HG02571 (cell line): ENCODE measurements at regions not wholly inside any gene's neighbourhood (a gene's known extent, or its start where the extent isn't known, plus 50 kb on each side); places are given as distances from the start of the nearest gene placed in this dataset.

Source experiments
- ATAC-seq: cut with Tn5 transposase; IDR thresholded peaks from one replicate; pipeline ENCODE4 v1.9.1; 2021; ENCODE audit warnings: mild to moderate bottlenecking, moderate library complexity; ENCODE audit not compliant: unreplicated experiment

DNA sequence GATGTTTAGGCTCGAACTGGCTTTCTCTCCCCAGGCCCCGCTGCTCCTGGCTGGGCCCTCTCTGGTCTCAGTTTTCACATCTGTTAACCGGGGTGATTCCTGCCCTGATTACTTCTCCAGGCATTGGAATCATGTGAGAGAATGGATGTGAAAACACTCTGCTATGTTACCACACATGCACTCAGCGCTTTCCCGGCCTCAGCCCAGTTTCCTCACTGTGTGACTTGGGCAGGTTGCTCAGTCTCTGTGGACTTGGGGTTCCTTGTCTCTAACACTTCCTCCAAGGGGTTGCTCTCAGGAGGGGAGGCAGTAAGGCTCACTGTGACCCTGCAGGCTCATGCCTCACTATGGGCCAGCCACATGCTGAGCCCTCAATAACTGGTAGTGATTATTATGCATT, 230.4 kb upstream of the HS6ST1 start:
- ATAC-seq, result no peak

DNA sequence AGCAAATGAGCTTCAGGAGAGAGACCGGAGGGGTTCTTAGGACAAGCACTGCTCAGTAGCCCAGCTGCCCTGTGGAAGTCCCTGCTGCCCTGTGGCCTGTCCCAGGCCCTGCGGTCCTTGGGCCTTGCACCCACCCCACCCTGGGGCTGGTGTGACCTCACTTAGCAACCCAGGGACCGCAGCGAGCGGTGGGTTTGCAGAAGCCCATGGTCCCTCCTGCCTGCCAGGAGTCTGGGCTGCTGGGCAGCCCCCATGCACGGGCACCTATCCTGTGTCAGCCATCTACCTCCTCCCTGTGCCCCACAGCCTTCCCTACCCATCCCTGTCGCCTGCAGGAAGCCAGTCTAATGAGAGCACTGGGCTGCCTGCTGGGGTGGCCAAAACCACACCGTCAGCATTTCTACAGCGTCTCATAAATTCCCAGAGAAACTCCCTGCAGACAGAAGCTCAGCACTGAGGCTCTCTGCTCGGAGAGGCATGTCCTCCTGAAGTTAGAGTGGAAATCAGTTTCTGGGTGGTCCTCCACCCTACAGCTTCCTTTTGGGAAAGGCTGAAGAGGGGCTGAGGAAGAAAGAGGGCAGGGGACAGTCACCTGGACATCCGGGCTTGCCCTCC, 231.1 kb upstream of the HS6ST1 start:
- no peak for ATAC-seq

DNA sequence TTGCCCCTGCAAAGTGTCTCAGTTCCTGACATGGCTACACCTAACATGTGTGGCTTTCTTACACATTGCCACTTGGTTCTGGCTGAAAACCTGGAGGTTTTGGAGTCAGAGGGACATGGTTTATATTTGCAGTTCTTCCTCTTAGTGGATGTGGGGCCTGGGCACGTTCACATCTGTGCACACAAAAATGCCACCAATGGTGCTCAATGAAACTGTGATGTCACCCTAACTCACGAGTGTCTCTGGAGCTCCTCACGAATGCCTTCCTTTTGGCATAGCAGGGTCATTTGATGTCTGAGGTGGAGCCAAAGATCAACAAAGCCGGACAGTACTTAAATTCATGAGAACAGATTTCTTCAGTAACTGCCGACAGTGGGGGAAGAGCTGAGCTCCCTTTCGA, 231.7 kb upstream of the HS6ST1 start:
- ATAC-seq, result no peak

DNA sequence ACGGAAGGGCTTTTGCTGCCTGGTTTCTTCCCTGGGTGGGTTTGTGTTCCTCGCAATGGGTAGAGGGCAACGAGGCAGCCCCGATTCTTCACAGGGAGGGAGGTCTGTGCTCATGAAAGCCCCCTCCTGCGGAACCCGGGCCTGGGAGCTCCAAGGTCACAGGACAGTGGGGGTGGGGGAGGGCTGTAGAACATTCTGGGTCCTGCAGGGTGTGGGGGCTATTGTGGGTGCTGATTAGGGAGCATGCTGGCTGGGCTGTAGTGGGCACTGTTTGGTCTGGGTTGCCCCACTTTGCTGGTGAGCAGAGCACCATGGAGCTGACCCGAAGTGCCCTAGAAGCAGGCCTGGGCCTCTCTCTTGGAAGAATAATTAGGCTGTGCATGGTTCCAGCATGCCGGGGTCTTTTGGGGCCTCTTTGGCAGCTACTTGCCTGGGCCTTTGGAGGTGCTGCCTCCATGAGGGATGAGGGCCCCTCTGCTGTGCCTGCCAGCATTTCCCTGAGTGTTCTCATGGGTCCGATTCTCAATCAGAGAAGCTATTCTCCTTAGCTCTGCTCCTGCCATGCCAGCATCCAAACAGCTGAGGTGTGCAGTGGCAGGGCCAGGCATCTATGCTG, 232.2 kb upstream of the HS6ST1 start:
- no peak for ATAC-seq

DNA sequence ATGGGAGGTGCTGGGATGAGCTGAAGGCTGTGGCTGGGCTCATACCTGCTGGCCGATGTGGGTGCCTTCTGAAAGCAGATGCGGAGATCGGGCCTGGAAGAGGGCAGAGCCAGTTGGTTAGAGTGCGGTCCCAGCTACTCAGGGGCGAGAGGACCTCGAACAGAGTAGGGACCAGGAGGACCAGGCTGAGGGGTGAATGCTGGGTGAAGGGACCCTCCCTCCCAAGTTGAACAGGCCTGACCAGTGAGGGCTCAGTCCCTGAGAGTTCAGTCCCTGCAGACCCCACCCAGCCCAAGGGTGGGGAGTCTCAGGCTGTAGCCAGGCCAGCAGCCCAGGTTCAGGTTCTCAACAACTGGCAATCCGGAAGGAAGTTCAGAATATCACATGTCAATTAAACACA, 232.8 kb upstream of the HS6ST1 start:
- no peak for ATAC-seq

DNA sequence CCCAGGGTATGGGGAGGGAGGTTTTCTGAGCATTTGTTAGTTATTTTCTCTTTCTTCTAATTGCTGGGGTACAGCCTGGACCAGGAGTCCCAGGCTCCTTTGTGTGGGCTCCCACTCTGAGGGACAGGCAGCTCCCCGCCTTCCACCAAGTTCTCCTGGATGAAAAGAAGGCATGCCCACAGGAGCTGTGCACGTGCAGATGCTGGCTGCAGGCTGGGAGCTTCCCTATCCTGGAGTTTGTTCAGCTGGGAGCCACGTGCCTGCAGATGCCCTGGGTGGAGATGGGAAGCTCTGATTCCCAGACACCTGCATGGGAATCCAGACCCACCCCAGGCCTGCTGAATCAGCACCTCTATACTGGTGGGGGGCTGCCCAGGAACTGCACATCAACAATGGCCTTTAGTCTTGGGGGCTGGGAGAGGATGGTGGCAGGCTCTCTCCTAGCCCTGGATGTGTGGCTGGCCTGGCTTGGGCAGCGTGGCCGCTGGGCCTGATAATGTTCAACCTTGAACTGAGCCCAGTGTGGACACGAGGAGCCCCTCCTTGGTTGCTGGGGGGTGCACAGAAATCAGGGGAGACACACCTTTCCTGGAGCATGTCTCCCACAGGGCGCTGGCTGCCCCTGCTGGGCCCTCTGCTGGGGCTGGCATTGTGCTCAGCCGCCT, 233.6 kb upstream of the HS6ST1 start:
- no peak for ATAC-seq

DNA sequence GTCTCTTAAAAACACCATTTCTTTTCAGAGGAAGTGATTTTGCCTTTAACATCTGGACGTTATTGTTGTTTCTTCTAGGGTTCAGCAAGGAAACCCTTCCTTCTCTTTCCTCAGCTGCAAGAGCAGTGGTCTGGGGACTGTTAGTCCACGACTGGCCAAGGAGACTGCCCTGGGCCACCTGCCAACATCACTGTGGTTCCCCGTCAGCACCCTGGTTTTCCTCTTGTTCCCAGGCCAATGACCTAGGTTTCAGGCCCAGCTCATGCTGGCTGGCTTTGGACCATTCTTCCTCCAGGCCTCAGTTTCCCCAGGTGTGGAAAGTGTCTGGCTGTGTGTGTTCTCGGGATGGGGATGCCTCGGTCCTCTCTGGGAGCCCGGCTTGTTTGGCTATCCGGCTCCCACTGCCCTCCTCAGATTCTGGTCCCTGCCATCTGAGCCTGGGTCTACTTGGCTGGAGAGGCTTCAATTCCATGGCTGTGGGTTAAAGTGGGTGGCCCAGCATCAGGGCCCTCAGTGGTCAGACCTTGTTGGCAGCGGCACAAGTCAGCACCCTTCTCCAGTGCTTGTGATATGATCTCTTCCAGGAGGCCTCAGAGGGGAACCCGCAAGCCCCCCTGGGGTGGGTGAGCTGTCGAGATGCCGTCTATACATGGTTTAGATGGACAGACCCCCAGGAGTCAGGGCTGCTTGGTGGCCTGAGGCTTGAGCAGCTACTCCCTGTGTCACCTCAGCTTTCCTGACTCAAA, 234.3 kb upstream of the HS6ST1 start:
- ATAC-seq, result no peak

DNA sequence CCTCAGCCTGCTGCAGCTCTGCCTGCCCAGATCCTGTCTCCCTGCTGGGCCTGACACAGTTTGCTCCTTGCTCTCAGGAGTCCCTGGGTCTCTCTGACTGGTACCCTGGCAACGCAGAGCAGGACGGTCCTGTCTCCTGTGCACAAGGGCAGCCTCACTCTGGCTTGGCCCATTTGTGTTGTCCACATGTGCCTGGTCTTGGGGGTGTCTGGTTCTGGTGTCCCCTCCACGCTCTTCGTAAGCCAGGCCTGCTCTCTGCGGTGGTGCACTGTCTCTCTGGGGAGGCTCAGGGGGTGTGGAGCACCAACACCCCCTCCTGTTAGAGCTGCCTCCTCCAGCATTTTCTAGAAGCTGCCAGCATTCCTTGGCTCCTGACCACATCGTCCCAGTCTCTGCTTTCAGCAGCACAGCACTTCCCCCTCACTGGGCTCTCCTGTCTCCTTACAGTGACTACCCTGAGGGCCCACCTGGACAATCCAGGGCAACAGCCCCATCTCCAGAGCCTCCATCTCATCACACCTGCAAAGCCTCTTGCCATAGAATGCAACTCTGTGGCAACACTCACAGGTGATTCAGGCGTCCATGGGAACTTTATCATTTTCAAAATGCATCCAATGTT, 235.6 kb upstream of the HS6ST1 start:
- ATAC-seq, result no peak

DNA sequence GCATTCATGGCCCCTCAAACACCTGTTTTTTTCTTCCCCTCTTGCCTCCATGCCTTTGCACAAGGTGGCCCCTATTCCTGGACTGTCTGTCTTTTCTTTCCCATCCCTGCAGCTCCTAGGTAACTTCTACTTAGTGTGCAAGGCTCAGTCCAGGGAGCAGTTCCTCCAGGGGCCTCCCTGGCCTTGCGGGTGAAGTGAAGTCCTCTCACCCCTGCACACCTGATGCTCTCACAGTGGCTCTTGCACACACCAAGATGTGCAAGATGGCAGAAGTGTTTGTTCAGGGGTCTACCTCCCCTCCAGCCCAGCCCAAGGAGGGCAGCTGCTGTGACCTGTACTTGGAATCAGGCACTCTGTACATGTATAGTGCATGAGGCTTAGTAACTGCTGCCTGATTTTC, 236.8 kb upstream of the HS6ST1 start:
- no peak for ATAC-seq

DNA sequence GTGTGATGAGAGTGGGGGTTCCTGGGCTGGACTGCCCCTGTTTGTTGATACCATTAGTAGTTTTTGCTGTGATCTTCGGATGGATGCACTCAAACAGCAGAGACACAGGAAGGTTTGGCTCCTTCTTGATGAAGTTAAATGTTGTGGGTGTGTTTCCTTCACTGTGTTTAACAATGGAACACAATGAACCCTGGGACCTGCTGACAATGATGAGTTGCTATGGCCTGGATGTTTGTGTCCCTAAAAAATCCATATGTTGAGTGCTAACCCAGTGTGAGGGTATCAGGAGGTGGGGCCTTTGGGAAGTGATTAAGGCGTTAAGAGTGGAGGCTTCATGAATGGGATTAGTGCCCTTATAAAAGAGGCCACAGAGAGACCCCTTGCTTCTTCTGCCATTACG, 237.4 kb upstream of the HS6ST1 start:
- ATAC-seq, result no peak

DNA sequence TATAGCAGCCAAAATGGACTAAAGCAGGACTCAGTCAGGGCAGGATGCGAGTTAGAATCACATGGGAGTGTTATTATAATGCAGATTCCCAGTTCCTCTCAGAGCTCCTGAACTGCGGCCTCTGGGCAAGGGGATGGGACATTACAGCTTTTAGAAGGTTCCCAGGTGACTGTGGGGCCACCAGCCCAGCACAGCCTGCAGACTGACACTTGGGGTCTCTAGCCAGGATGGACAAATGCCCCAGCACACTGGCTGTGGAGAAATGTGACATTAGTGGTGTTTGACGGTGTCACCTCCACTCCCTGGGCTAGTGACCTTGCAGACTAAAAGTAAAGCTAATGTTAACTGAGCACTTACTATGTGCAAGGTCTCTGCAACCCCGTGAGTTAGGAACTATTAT, 238.0 kb upstream of the HS6ST1 start:
- ATAC-seq, result no peak

DNA sequence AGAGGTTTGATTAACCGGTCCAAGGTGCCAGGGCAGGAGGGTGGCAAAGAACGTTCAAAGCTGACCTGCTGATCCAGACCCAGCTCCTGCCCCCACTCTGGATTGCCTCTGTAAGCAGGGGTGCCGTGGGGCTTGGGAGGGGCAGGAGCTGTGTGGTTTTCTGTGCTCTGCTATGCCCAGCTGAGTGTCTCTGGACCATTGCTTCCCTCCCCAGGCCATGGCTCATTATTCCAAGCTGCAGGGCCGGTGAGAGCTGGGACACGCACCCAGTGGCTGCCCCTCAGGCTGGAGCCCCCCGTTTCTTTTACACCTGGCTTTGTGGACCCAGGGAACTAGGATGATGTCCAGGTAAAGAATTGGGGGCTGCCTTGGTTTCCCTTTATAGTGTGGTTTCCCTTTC, 238.4 kb upstream of the HS6ST1 start:
- no peak for ATAC-seq

DNA sequence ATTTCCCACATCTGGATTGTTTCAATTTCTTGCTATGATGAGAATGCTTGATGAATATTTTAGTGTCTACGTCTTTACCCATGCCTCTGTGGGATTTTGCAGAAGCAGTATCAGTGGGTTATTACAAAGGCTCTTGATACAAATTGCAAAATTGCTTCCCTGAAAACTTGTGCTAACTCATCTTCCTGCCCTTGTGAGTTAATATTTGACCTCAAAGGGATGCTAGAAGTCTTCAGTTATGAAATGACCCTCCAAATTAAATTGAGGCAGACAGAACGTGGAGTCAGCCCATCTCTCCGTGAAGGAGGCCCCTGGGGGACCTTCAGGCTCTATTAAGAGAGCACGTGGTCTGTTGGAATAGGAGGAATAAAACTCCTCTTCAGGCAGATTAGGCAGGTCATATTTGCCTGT, 239.2 kb upstream of the HS6ST1 start:
- no peak for ATAC-seq

DNA sequence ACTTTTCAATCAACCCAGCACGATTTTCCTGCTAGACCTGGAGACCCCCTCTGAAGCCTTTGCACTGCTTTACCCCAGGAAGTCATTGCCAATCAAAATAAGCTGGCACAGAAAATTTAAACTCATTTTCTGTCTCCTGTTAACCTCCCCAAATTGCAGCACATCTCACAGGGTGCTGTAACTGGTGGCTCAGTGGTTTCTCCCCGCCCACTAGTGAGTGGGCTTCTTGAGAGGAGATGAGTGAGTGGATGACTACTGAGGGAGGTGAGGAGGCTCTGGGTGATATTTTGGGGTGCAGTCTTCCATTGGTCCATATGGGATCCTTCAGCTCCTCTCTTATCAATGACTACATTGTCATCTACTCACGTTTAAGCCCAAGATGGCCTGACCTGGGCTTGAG, 239.8 kb upstream of the HS6ST1 start:
- no peak for ATAC-seq

DNA sequence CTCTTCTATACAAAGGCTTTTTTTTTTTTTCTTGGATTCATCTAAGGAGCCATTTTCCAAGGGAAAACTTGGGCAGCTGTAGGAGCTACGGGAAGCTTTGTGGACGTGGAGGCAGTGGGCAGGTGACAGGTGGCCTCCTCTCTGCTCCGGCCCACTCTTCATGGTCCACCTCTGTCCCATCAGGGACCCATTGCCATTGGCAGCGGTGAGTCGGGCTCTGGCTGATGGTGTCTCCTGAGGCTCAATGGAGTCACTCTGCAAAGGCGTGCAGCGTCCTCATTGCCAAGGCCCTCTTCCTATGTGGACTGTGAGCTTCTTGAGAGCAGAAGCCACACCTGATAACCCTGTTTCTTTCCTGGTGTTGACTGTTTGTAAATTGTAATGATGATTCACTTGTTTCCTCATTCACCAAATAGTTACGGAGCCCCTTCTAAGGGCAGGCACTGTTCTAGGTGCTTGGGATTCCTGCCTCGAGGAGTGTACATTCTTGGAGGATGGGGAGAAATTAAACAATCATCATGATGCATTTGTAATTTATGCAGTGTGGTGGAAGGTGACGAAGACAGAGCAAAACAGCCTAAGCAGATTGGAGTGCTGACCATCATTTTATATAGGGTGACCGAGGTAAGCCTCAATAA, 240.3 kb upstream of the HS6ST1 start:
- ATAC-seq, result no peak

DNA sequence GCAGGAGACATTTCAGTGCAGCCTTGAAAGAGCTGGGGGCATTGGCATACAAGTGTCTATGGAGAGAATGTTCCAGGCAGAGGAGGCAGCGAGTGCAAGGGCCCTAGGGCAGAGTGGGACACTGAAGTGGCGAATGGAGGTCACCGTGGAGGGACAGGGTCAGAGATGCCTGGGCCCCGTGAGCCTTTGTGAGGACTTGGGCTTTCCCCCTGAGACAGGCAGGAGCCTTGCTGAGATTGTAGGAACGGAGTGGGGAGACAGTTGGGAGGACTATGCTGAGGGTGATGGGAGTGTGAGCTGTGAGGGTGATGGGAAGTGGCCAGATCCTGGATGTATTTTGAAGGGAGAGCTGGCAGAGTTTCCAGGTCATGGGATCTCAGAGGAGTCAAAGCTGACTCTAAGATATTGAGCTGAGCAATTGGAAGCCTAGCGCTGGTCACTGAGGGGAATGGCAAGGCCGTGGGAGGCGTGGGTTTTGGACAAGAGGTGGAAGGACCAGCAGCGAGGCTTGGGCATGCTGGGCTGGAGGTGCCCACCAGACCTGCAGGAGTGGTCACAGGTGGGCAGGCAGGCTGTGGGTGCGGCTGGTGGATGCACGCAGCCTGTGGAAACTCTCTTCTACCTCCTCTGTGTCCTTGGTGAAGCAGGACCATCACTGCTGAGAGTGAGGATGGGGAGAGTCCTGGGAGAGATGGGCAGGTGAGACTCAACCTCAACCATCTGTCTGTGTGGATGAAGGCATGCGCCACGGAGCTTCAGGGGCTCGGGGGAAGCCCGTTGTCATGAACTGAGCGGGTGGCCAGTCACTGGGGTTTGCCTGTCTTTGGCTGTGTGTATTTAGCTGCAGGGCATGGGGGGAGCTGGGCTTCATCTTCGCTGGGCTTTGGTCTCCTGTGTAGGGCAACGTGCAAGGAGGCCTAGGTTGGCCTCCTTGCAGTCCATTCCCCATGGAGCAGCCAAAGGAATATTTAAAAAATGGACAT, 241.2 kb upstream of the HS6ST1 start:
- no peak for ATAC-seq

DNA sequence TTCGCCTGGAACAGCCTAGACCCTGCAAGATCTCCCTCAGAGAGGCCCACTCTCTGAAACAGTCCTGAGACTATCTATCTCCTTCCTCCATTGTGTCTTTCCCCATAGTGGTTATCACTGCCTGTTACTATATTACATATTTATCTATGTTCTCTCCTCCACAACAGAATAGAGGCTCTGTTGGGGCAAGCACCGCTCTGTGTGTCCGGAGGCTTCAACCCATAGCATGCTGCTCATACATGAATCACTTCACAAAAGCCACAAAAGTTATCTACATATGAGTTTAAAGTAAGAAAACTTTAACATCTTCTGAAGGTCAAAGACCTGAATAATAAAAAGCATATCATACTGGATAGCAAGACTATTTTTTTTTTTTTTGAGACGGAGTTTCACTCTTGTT, 242.1 kb upstream of the HS6ST1 start:
- ATAC-seq, result no peak

DNA sequence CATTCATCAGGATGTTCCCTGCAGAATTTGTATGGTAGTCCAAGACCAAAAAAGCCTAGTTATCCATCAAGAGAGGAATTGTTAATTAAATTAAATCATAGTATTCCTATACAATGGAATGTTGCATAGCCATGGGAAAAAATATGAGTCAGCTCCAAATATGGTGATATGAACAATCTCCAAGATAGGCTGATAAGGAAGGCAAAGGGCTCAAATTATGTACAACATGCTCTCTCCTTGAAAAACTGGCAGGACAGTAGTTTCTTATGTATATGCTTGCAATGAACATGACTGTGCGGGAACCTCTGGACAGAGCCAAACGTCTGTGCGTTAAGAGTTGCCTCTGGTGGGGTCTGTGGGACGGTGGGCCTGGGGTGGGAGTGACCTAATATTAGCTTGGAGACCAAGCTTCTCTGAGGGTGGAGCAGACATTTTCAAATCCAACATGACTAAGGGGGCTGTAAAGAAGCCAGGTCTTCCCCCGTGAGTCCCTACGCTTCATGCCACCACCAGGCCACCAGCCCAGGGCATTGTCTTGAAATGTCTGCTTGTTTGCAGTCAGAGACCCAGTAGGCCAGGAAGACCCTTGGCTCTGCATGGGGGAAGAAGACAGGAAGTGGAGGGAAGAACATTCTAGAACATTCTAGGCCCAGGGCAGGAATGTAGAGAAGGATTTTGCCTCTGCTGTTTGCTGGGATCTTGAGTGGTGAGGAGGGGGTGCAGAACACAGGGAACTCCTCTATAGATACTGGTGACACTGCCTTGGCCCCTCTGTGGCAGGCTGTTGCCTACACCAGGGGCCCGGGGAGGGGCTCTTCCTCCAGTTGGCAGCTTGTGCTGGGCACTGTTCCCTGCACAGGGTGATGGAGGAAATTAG, 244.0 kb upstream of the HS6ST1 start:
- no peak for ATAC-seq

DNA sequence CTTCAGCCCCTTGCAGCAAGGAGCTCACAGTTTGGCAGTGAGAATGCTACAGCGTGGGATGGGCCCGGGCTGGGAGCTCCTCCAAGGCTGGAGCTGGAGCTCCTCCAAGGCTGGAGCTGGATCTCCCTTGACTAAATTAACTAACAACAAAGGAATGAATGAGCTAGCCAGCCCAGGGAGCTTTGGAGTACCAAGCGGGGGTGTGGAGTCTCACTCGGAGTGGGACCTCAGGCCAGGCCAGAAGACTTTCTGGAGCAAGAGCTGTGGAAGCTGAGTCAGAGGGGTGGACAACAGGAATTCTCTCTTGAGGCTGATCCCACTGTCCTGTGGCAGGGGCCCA, 244.7 kb upstream of the HS6ST1 start:
- no peak for ATAC-seq
